LNCAP (cell line): ENCODE measurements at regions not wholly inside any gene's neighbourhood (a gene's known extent, or its start where the extent isn't known, plus 50 kb on each side); places are given as distances from the start of the nearest gene placed in this dataset.

Experiments
- CTCF ChIP-seq: fragments of 450-650 bp; IDR thresholded peaks from 2 replicates; pipeline ENCODE4 v1.5.1; 2017; ENCODE audit warnings: mild to moderate bottlenecking

- TF ChIP-seq CTCF: no peak
Observed at GRCh38 chr1:4336507-4336906, 317.9 kb upstream of the AJAP1 start.

- TF ChIP-seq CTCF: no peak
Observed at GRCh38 chr1:4341421-4341820, 313.0 kb upstream of the AJAP1 start.

- TF ChIP-seq CTCF: no peak
Observed at GRCh38 chr1:4344065-4344732, 310.2 kb upstream of the AJAP1 start.

- TF ChIP-seq CTCF: no peak
Observed at GRCh38 chr1:4345094-4345493, 309.3 kb upstream of the AJAP1 start.

- no peak for TF ChIP-seq CTCF
Observed at GRCh38 chr1:4346131-4346530, 308.3 kb upstream of the AJAP1 start.

- TF ChIP-seq CTCF: no peak
Observed at GRCh38 chr1:4351453-4351852, 303.0 kb upstream of the AJAP1 start.

GRCh38 chr1:4353090-4353856, 301.1 kb upstream of the AJAP1 start:
- no peak for TF ChIP-seq CTCF
